HG02840 (cell line): ENCODE measurements at regions not wholly inside any gene's neighbourhood (a gene's known extent, or its start where the extent isn't known, plus 50 kb on each side); places are given as distances from the start of the nearest gene placed in this dataset.

ENCODE experiments used
- ATAC-seq: cut with Tn5 transposase; IDR thresholded peaks from one replicate; pipeline ENCODE4 v1.9.1; 2021; ENCODE audit warnings: mild to moderate bottlenecking, moderate library complexity, moderate number of reproducible peaks; ENCODE audit not compliant: unreplicated experiment, low FRiP score

DNA sequence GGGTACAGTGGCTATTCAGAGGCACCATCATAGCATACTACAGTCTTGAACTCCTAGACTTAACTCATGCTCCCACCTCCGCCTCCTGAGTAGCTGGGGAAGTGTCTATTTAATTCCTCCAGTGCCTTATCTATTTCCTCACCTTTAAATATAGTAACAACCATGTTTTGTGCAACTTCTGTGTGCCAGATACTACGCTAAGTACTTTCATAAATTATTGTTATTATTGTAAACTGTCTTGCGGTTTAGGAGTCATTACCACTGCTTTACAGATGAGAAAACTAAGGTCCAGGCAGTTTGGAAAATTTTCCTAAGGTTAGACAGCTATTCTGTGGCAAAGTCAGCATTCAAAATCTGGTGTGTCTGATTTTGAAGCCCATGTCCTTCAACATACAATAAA lies 359.1 kb upstream of the XYLT1 start:
- ATAC-seq = no peak

DNA sequence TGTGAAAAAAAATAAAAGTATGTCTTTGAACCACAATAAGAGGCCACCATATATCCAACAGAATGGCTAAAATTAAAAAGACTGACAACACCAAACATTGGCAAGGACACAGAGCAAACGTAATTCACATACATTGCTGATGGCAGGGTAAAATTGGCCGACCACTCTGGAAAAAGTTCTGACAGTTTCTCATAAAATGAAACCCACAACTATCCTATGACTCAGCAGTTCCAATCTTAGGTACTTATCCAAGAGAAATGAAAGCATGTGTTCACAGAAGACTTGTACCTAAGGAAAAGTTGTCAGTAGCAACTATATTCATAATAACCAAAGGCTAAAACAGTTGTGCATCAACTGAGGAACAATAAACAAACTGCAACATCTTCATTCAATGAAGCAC lies 357.3 kb upstream of the XYLT1 start:
- ATAC-seq = no peak

DNA sequence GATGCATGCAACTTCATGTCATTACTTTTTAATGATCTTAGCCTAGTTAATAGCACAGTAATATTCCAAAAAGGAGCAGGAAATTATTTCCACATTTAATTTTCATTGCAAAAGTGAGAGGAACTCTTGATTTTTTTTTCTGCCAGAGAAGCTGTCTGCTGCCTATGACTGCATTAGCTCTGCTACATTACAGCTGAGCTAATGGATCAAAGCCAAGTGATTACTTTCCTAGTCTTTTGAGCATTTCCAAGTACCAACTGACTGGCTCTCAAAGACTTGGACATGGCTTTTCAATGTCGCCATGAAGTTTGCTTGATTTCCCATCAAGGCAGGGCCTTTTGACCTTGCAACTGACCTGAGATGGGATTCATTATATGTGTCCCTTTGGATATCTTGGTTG lies 356.6 kb upstream of the XYLT1 start:
- ATAC-seq = no peak

DNA sequence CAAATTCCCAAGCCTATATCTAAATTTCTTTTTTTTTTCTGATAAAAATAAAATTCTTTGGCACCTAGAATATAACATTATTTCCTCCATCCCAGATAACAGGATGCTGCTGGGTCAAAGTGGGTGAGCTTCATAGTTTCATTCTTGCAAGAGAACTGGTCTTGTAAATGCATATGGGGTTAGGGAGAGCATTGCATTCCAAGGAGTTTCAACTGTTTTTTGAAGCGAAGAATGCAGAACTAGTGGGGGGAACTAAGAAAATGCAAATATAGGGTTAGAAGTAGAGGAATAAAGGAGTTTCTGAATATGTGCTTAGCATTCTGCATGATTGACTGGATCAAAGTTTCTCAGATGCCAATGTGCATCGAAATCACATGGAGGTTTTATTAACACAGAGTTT lies 347.2 kb upstream of the XYLT1 start:
- no peak for ATAC-seq

DNA sequence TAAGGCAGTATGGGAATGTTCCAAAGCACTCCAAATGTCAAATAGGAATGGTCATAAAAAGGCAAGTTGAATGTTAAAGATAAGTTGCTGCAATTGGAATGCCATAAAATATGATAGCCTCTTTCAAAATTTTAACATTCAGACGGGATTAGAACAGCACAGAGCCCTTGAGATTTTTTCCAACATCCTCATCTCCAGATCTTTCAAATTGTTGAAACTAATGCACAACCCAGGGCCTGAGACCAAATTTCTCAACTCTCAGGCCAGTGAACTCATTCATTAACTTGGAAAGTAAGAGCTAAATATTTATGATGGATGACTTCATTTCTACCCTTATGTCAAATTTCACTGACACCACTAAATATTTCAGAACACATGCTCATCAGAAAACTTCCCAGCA lies 346.5 kb upstream of the XYLT1 start:
- ATAC-seq = no peak

DNA sequence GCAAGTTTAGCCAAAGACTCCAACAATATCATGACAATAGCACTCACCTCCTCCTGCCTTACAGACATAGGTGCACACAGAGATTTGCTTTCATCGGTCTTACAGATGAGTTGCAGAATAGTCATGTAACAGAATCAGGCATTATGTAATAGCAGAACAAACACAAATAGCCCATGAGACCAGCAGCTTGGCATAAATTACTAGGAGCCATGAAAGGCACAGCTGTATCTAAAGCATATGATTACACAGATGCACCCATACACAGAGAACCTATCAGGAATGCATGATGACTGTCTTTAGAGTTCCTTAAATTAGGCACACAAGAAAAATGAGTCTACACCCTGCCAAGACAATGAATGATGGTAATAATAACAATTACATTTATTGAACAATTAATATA lies 342.0 kb upstream of the XYLT1 start:
- no peak for ATAC-seq

DNA sequence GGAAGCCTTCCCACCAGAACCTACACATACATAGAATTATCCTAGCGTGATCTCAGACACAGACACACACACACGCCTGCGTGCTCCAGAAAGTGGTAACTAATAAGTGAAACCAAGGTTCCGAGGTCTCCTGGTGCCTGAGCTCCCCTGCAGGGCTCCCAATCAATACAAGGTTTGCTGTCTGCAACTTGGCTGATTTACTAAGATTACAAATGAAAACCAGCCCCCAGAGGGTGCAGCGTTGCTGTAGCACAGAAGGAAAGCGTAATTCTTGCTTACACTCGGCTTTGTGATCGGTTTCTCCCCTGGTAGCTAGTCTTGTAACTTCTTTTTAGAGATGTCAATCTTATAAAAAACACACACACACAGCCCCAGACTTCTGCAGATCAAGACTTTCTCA lies 334.1 kb upstream of the XYLT1 start:
- ATAC-seq = no peak

DNA sequence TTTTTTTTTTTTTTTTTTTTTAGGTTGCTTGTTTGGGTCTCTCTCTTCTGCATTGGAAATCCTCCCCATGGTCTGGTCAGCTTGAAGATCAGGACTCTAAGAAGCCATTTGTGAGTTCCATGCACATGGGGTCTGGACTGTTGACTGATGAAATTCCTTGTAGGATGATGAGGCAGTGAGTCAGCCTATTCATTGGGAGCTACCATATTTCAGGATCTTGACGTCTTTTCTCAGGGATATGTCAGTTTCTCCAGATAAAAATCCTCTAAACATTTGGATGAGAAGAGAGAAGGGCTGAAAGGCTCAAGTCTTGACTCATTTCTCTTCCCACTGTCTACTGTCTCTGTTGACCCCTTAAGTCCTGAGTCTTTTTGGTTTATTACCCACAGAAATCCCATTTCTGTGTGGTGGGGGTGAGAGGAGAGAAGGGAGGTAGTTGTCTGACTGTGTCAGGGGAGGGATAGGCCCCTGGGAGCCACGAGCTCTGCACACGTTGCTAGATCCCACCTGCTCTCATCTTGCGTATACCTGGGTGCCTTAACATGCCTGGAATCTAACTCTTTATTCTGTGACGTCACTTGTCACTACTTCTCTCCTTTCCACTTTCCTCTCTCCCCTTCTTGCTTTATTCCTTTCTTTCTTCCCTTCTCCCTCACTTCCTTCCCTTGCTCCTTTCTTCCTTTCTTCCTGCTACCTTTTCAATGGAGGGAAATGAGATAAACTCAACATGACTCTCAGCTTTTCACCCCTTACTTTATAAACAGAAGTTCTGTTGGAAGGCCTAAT lies 333.1 kb upstream of the XYLT1 start:
- ATAC-seq = no peak

DNA sequence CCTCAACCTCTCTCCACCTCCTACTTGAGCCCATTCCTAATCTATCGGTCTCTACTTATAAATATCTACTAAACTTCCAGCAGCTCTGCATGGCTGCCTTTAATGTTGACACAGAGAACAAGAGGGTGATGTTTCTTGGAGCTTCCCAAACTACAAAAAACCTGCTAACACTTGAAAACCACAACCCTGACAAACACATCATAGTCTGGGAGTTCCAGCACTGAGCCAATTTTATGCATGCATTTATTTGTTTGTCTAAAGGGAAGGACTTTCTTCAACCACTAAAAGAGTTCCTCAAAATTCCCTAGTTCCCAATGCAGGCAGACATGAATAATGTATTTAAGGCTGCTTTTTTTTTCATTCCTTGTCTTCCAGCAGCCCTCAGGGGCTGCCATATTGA lies 331.8 kb upstream of the XYLT1 start:
- no peak for ATAC-seq

DNA sequence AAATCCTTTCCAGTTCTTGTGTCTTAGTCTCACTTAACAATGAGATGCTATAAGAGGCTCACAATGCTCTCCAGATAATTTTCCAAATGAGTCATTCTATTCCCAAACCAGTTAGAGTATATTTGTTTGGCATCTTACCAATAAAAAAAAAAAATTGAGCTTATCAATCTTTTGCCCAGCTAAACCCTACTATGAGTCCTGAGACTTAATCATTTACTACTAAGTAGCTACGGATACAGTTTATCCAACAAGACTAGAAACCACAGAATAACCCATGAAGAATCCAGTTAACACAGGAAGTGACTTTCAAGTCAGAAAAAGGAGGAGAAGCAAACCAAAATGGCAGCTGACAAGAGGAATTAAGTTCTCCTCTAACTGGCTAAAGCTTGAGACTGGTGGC lies 330.3 kb upstream of the XYLT1 start:
- ATAC-seq = no peak

DNA sequence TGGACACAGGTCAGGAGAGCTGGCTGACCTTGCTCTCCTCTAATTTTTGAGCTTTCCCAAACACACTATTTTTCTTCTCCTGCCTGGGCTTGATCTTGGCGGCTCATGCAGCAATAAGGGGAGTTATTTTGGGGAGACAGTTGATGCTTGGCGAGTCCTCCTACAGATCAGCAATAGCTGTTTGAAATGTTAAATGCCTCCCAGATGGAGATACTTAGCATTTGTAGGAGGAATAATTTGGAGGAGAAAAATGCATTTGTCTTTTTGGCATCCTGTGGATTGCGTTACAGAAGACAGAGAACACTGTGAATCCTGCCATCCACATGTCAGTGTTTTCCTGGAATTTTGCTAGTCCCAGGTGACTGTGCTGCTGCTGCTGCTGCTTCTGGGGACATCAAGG lies 328.0 kb upstream of the XYLT1 start:
- no peak for ATAC-seq

DNA sequence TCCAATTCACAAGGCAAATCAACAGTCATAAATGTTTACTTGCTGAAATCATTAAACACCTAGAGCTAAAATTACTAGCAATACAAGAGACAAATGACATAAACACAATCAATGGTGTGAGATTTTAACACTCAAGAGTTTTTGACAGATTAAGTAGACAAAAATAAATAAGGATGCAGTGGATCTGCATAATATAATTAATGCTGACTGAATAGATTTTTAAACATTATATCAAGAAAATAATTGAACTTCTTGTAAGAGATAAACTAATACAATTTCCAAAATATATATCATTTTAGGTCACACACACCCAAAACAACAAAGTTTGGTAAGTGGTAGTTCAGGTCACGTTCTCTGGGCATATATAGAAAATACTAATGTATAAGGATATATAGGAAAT lies 322.6 kb upstream of the XYLT1 start:
- no peak for ATAC-seq

DNA sequence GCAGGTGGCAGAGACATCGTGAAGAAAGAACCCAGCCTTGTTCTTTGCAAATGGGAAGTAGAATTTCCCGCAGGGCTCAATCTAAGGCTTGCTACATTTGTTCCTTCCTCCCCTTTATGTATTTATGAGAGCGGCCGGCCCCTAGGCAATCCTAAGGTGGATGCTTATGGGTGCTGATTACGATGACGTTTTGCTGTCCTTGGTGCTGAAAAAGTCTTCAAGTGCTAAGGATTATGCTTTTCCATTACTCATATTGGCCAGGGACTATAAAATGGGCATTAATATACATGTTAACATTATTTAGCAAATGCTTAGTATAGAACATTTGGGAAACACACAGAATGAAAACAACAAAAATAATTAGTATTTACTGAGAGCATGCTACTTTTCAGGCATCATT lies 313.3 kb upstream of the XYLT1 start:
- ATAC-seq = no peak

DNA sequence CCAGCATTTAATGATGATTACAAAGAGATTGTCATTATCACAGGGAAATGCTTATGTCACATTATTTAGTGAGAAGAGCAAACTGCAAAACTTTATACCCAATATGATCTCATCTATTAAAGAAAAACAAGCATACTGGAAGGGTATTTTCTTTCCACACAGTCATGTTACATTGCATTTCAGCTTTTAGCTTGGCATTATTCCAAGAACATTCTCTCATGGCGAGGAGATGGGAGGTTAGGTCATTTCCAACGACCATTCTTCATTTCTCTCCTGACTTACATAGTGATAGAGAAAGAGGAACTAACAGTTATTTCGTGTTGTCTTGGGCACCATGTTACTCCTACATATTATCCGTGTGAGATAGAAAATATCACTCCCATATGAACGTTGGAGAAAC lies 309.4 kb upstream of the XYLT1 start:
- ATAC-seq = no peak

DNA sequence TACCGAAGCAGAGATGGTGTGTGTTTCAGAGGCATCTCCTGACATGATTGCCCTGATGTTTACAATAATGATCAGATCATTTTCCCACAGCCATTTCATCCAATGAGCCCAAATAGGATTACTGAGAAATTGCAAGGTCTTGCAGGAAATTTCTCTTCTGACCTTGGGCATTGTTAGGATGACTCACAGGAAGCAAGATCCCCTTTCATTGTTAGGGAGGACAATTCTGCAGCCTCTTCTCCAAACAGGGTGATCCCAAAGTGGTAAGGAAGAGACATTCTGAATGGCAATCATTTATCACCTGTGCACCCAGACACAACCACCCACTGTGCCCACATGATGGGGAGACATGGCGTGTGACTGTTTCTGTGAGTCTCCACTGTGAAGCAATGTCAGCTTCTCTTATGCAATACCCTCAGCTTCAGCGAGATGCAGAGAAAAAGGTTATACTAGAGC lies 306.7 kb upstream of the XYLT1 start:
- no peak for ATAC-seq

DNA sequence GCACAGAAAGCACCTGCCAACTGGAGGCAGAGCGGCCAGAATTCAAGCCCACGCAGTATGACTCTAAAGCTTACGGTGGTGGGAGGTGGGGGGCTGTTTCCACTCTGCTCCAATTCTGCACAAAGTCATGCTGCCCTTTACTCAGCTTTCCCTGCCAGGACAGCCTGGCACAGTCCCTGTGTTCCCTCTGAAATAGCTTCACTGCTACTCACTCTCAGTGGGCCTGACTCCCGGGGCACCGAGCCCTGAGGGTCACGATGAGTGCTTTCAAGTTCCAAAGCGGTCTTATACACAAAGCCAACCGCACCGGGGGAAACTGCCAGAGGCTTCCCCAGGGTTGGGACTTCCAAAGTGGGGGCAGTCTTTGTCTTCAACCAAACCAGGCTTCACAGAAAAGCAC lies 306.1 kb upstream of the XYLT1 start:
- ATAC-seq = no peak

DNA sequence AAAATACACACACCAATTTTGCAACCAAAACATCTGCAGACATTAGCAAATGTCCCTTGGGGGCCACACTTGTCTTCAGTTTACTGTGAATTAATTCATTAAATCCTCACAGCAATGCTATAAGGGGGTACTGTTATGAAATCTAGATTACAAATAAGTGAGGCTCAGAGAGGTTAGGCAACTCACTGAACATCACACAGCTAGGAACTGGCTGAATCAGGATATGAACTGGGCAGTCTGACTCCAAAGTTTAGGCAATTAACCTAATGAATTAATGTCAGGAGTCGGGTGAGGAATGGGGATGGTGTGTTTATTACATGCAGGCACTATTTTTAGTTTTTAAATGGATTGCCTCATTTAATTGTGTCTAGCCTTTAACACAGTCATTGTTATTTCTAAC lies 305.7 kb upstream of the XYLT1 start:
- ATAC-seq = no peak

DNA sequence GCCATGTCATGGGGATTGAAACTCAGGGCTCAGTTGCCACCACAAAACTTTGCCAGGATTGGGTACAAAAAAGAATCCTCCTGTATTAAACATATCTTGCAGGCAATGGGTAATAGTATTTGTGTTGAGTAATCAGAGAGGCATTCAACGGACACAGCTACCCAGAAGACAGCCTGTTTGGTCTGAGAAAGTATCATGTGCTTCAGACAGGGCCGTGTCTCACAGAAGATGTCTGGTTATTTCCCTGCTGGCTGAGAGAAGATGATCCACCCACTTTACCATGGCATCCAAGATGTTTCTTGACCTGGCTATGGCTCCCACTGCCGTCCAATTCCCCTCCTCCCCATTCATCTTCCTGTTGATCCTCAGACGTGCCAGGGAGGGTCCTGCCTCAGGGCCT lies 304.3 kb upstream of the XYLT1 start:
- no peak for ATAC-seq

DNA sequence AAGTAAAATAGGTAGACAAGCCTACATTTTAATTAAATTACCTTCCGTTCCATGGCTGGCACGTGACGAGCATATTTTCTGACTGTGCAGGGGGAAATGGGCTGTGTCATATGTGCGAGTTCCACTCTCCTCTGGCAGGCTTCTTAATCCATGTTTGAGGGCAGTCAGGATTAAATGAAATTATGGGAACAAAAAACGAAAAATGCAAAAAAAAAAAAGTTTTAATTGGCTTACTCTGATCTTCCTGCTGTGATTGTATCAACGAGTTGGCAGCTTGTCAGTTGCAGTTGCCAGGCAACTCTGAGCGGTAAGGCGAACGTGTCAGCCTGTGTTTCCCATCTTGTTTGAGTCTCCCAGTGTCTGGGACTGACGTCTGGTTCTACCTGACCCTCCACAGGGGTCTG lies 302.9 kb upstream of the XYLT1 start:
- no peak for ATAC-seq

DNA sequence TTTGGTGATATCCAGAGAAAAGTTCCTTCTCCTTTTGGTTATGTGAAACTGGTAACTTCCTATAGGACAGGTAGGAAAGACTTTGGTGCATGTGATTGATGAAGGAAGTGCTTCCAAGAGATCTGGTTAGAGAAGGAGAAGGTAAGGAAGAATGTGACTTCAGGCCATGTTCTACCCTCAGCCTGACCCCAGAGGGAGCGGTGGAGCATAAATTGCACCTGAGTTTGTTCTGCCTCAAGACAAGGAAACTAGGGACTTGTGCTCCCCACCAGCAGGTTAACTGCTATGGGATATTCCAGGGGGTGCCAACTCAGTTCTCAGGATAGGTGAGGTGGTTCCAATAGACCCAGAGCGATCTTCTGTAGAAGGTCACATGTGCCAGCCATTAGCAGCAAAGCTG lies 299.3 kb upstream of the XYLT1 start:
- ATAC-seq = no peak

DNA sequence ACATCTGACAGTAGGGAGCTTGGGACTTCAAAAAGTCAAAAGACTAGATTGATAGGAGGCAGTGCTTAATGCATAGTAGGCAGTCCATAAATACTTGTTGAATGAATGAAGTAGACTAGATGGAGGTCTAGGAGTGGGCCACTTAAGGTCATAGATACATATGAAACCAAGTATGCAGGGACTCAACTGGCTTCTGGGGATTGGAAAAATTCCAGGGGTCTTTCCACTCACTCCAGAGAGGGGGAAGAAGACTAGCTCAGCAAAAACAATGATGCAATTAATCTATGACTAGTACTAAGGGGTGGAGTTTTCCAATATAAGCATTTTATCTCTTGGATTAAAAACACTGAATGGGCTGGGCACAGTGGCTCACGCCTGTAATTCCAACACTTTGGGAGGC lies 298.3 kb upstream of the XYLT1 start:
- ATAC-seq = no peak

DNA sequence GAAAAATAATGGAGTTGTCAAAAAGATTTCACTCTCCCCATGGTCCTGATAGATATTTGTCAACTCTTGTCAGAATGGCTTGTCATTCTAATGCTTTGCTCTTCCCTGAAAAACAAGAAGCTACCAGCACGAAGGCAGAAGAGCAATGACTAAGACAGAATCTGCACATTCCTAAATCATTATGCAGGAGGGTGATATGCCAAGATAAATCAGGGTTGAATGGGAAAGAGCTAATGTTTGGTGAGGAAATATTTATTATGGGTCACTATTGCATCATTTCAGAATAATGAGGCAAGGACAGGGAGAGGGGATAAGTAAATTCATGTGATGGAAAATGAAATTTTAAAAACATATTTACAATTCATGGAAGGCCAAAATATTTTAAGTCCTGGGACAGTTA lies 297.5 kb upstream of the XYLT1 start:
- no peak for ATAC-seq

DNA sequence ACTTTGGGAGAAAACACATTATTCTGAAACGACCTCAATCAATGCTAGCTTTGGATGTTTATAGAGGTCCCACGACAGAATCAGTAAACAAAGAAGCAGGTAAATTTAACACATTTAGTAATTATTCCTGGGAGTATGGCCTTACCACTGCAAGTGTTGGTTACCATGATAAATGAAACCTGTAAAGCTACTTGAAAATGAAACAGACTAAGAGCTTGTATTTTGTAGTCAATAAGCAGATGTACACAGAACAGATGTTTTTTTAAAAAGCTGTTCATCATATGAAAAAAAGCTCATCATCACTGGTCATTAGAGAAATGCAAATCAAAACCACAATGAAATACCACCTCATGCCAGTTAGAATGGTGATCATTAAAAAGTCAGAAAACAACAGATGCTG lies 295.3 kb upstream of the XYLT1 start:
- ATAC-seq = no peak
